ENCODE measurements at regions not wholly inside any gene's neighbourhood (a gene's known extent, or its start where the extent isn't known, plus 50 kb on each side); places are given as distances from the start of the nearest gene placed in this dataset.
"Not testable (repeated sequence)": the region's sequence is repeated elsewhere in the genome, so short reads cannot be mapped to it uniquely, and the experiment has no call there.

DNA sequence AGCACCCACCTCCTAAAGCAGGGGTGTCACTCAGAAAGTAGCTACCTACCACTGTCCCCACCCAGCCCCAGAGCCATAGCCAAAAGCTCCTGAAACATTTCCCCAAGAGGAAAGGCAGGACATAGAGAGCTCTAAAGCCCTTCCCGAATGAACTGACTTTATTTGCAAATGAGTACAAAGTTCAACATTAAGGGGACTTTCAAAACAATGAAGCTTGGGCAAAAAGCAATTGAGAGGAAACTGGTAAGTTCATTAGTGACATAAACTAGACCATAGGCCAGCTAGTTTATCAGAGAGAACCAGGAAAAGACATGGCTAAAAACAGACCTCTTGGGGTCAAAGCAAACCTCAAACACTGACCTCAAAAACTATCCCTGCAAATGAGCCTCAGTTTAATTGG lies 72.7 kb downstream of the IGLL5 start:
- intact Hi-C loops (cut with micrococcal nuclease): no loop called here
- peaks cover 0 to 2% (median 0%) of the 10 kb centered on the region in 4 donors for H3K4me1 Mint-ChIP-seq
- H3K36me3 Mint-ChIP-seq: peaks cover 0 to 6% of the 10 kb centered on the region in 2 donors
- H3K9me3 Mint-ChIP-seq: peaks cover 0 to 15% (median 7%) of the 10 kb centered on the region in 8 donors
- peaks cover 14 to 17% of the 10 kb centered on the region in 2 donors for H3K27me3 Mint-ChIP-seq
- H3K4me1 ChIP-seq (ENCODE audit: insufficient read depth, low read length): no peaks in the 10 kb centered on the region
- no peak overlapping the region for H3K4me3 Mint-ChIP-seq
- ChIA-PET CTCF (ENCODE audit: partially characterized antibody) (interaction anchor here (0.7 to 9.6 kb wide), 18 partner anchors 9 to 426 kb away, joined by 3 to 185 read pairs (median 5); no protein-coding TSS in a partner anchor), POLR2A (ENCODE audit: partially characterized antibody) (no interaction called here)
- H3K27ac ChIP-seq (ENCODE audit: low read depth, low read length): no peak overlapping the region
- no peaks in the 10 kb centered on the region for H3K27me3 ChIP-seq (ENCODE audit: insufficient read depth, low read length)
- H3K9me3 ChIP-seq (ENCODE audit: control insufficient read depth in 1 of 2, low read length in 2 of 2): no peaks in the 10 kb centered on the region
- no peak overlapping the region for H3K27ac Mint-ChIP-seq
- DNase-seq: no peak
- no peak overlapping the region for H3K4me3 ChIP-seq (ENCODE audit: low read length in 2 of 2)
- no peaks in the 10 kb centered on the region for H3K36me3 ChIP-seq (ENCODE audit: insufficient read depth, low read length)

GRCh38 chr22:22961574-22961973 lies 74.0 kb downstream of the IGLL5 start:
- H3K4me3 ChIP-seq (ENCODE audit: low read length in 2 of 2): no peak overlapping the region
- H3K4me3 Mint-ChIP-seq: no peak overlapping the region
- peaks cover 0 to 15% (median 7%) of the 10 kb centered on the region in 8 donors for H3K9me3 Mint-ChIP-seq
- peaks cover 11 to 17% of the 10 kb centered on the region in 2 donors for H3K27me3 Mint-ChIP-seq
- CTCF ChIA-PET (ENCODE audit: partially characterized antibody): interaction anchor here (3.9 to 9.6 kb wide), 2 partner anchors 158 to 169 kb away, joined by 42 to 185 read pairs; no protein-coding TSS in a partner anchor
- H3K4me1 ChIP-seq (ENCODE audit: insufficient read depth, low read length): no peaks in the 10 kb centered on the region
- H3K27ac Mint-ChIP-seq: no peak overlapping the region
- no peaks in the 10 kb centered on the region for H3K9me3 ChIP-seq (ENCODE audit: control insufficient read depth in 1 of 2, low read length in 2 of 2)
- H3K27ac ChIP-seq (ENCODE audit: low read depth, low read length): no peak overlapping the region
- DNase-seq: no peak
- intact Hi-C loops (cut with micrococcal nuclease): no loop called here
- no peaks in the 10 kb centered on the region for H3K36me3 ChIP-seq (ENCODE audit: insufficient read depth, low read length)
- no peaks in the 10 kb centered on the region for H3K4me1 Mint-ChIP-seq
- H3K36me3 Mint-ChIP-seq: peaks cover 0 to 6% of the 10 kb centered on the region in 2 donors
- POLR2A ChIA-PET (ENCODE audit: partially characterized antibody): no interaction called here
- no peaks in the 10 kb centered on the region for H3K27me3 ChIP-seq (ENCODE audit: insufficient read depth, low read length)

DNA sequence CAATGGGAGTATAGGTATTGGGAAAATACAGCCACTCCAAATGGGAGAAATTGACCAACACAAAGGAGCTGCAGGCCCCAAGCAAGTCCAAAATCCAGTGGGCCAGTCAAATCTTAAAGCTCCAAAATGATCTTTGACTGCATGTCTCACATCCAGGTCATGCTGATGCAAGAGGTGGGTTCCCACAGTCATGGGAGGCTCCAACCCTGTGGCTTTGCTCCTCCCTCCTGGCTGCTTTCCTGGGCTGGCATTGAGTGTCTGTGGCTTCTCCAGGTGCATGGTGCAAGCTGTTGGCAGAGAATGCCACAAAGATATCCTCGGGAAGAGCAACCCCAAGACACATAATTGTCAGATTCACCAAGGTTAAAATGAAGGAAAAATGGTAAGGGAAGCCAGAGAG lies 80.8 kb downstream of the IGLL5 start:
- CTCF ChIA-PET (ENCODE audit: partially characterized antibody): interaction anchor here (1.5 kb wide), 1 partner anchor 8 kb away, joined by 6 read pairs; no protein-coding TSS in a partner anchor
- intact Hi-C loops (cut with micrococcal nuclease): no loop called here
- H3K27me3 Mint-ChIP-seq: peaks cover 47 to 50% of the 10 kb centered on the region in 2 donors

DNA sequence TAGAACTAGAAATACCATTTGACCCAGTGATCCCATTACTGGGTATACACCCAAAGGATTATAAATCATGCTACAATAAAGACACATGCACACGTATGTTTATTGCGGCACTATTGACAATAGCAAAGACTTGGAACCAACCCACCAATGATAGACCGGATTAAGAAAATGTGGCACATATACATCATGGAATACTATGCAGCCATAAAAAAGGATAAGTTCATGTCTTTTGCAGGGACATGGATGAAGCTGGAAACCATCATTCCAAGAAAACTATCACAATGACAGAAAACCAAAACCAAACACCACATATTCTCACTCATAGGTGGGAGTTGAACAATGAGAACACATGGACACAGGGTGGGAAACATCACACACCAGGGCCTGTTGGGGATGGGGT lies 85.0 kb downstream of the IGLL5 start:
- H3K27me3 ChIP-seq (ENCODE audit: insufficient read depth, low read length); H3K27ac Mint-ChIP-seq; H3K27ac ChIP-seq (ENCODE audit: low read depth, low read length); H3K4me3 Mint-ChIP-seq; H3K9me3 Mint-ChIP-seq; H3K9me3 ChIP-seq (ENCODE audit: control insufficient read depth in 1 of 2, low read length in 2 of 2); POLR2A ChIA-PET (ENCODE audit: partially characterized antibody); H3K4me1 Mint-ChIP-seq; H3K4me3 ChIP-seq (ENCODE audit: low read length in 2 of 2); H3K4me1 ChIP-seq (ENCODE audit: insufficient read depth, low read length); H3K36me3 ChIP-seq (ENCODE audit: insufficient read depth, low read length); DNase-seq; H3K36me3 Mint-ChIP-seq: not testable (repeated sequence)
- intact Hi-C loops (cut with micrococcal nuclease): loop anchor here (5.0 kb wide), 1 partner anchor 405 kb away; no protein-coding TSS in a partner anchor
- peaks cover 30 to 39% of the 10 kb centered on the region in 2 donors for H3K27me3 Mint-ChIP-seq
- CTCF ChIA-PET (ENCODE audit: partially characterized antibody): interaction anchor here (3.3 kb wide), 1 partner anchor 14 kb away, joined by 27 read pairs; no protein-coding TSS in a partner anchor

More for the DNA sequence above, 80.8 kb downstream of the IGLL5 start:
- Mint-ChIP-seq H3K4me3 (no peak overlapping the region), H3K9me3 (peaks cover 0 to 8% (median under 1%) of the 10 kb centered on the region in 8 donors), H3K4me1 (no peaks in the 10 kb centered on the region), H3K27ac (no peak overlapping the region), H3K36me3 (no peaks in the 10 kb centered on the region)
- H3K4me3 ChIP-seq (ENCODE audit: low read length in 2 of 2): no peak overlapping the region
- H3K27ac ChIP-seq (ENCODE audit: low read depth, low read length): no peak overlapping the region
- DNase-seq: no peak
- H3K36me3 ChIP-seq (ENCODE audit: insufficient read depth, low read length): no peaks in the 10 kb centered on the region
- POLR2A ChIA-PET (ENCODE audit: partially characterized antibody): no interaction called here
- no peaks in the 10 kb centered on the region for H3K9me3 ChIP-seq (ENCODE audit: control insufficient read depth in 1 of 2, low read length in 2 of 2)
- no peaks in the 10 kb centered on the region for H3K27me3 ChIP-seq (ENCODE audit: insufficient read depth, low read length)
- H3K4me1 ChIP-seq (ENCODE audit: insufficient read depth, low read length): no peaks in the 10 kb centered on the region

DNA sequence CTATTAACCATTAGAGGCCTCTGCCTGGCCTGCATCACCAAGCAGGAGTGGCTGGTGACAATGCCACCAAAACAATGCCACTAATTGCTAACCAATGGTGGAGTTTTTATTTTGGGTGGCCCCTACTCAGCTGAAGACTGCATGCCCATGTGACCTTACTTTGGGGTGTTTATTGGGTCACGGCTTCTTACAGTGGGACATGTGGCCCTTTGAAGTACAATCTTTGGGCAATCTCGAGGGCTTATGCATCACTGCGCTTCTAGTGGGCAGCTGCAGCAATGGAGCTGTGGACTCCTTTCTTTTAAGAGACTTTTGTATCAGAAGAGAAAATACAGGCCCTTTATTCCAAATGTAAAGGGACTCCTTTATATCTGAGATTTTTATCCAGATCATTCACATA lies 85.7 kb downstream of the IGLL5 start:
- Mint-ChIP-seq H3K27me3 (peaks cover 27 to 38% of the 10 kb centered on the region in 2 donors), H3K36me3 (no peaks in the 10 kb centered on the region), H3K4me3 (no peak overlapping the region), H3K9me3 (peaks cover 0 to 9% (median 0%) of the 10 kb centered on the region in 8 donors), H3K27ac (no peak overlapping the region), H3K4me1 (no peaks in the 10 kb centered on the region)
- POLR2A ChIA-PET (ENCODE audit: partially characterized antibody): no interaction called here
- no peak overlapping the region for H3K27ac ChIP-seq (ENCODE audit: low read depth, low read length)
- CTCF ChIA-PET (ENCODE audit: partially characterized antibody): interaction anchor here (3.3 kb wide), 1 partner anchor 15 kb away, joined by 27 read pairs; no protein-coding TSS in a partner anchor
- no peak overlapping the region for H3K4me3 ChIP-seq (ENCODE audit: low read length in 2 of 2)
- intact Hi-C loops (cut with micrococcal nuclease): loop anchor here (5.0 kb wide), 1 partner anchor 404 kb away; no protein-coding TSS in a partner anchor
- no peaks in the 10 kb centered on the region for H3K36me3 ChIP-seq (ENCODE audit: insufficient read depth, low read length)
- no peaks in the 10 kb centered on the region for H3K9me3 ChIP-seq (ENCODE audit: control insufficient read depth in 1 of 2, low read length in 2 of 2)
- no peaks in the 10 kb centered on the region for H3K27me3 ChIP-seq (ENCODE audit: insufficient read depth, low read length)
- no peak for DNase-seq
- no peaks in the 10 kb centered on the region for H3K4me1 ChIP-seq (ENCODE audit: insufficient read depth, low read length)

DNA sequence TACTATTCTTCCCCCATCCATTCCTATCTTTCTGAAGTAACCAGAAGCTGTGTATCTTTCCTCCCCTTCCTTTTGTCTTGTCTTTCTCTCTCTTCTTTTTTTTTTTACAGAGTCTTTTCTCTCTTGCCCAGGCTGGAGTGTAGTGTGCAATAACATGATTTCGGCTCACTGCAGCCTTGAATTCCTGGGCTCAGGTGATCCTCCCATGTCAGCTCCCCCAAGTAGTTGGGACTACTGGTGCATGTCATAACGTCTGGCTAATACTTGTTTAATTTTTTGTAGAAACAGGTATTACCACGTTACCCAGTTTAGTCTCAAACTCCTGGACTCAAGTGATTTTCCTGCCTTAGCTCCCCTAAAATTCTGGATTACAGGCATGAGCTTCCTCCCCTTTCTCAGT lies 86.5 kb downstream of the IGLL5 start:
- H3K27me3 Mint-ChIP-seq: peaks cover 24 to 34% of the 10 kb centered on the region in 2 donors

GRCh38 chr22:22974795-22975580 lies 87.4 kb downstream of the IGLL5 start:
- ChIA-PET CTCF (ENCODE audit: partially characterized antibody) (interaction anchor here (1.0 to 3.3 kb wide), 5 partner anchors 17 to 265 kb away, joined by 3 to 27 read pairs (median 3); no protein-coding TSS in a partner anchor), POLR2A (ENCODE audit: partially characterized antibody) (no interaction called here)
- H3K36me3 ChIP-seq (ENCODE audit: insufficient read depth, low read length): no peaks in the 10 kb centered on the region
- H3K27ac Mint-ChIP-seq: no peak overlapping the region
- H3K4me1 Mint-ChIP-seq: no peaks in the 10 kb centered on the region
- DNase-seq: no peak
- no peak overlapping the region for H3K27ac ChIP-seq (ENCODE audit: low read depth, low read length)
- peaks cover 0 to 12% (median 2%) of the 10 kb centered on the region in 8 donors for H3K9me3 Mint-ChIP-seq
- intact Hi-C loops (cut with micrococcal nuclease): loop anchor here (5.0 kb wide), 1 partner anchor 402 kb away; no protein-coding TSS in a partner anchor
- H3K4me3 Mint-ChIP-seq: no peak overlapping the region
- no peaks in the 10 kb centered on the region for H3K4me1 ChIP-seq (ENCODE audit: insufficient read depth, low read length)
- H3K27me3 Mint-ChIP-seq: peaks cover 17 to 26% of the 10 kb centered on the region in 2 donors
- H3K27me3 ChIP-seq (ENCODE audit: insufficient read depth, low read length): no peaks in the 10 kb centered on the region
- no peaks in the 10 kb centered on the region for H3K9me3 ChIP-seq (ENCODE audit: control insufficient read depth in 1 of 2, low read length in 2 of 2)
- H3K36me3 Mint-ChIP-seq: no peaks in the 10 kb centered on the region
- H3K4me3 ChIP-seq (ENCODE audit: low read length in 2 of 2): no peak overlapping the region

More for the DNA sequence above, 86.5 kb downstream of the IGLL5 start:
- no peaks in the 10 kb centered on the region for H3K4me1 ChIP-seq (ENCODE audit: insufficient read depth, low read length)
- no peaks in the 10 kb centered on the region for H3K9me3 ChIP-seq (ENCODE audit: control insufficient read depth in 1 of 2, low read length in 2 of 2)
- H3K4me3 ChIP-seq (ENCODE audit: low read length in 2 of 2): no peak overlapping the region
- H3K4me3 Mint-ChIP-seq: no peak overlapping the region
- no peak for DNase-seq
- no peaks in the 10 kb centered on the region for H3K36me3 ChIP-seq (ENCODE audit: insufficient read depth, low read length)
- ChIA-PET POLR2A (ENCODE audit: partially characterized antibody) (no interaction called here), CTCF (ENCODE audit: partially characterized antibody) (interaction anchor here (1.0 to 3.3 kb wide), 5 partner anchors 16 to 265 kb away, joined by 3 to 27 read pairs (median 3); no protein-coding TSS in a partner anchor)
- H3K9me3 Mint-ChIP-seq: peaks cover 0 to 10% (median 2%) of the 10 kb centered on the region in 8 donors
- intact Hi-C loops (cut with micrococcal nuclease): loop anchor here (5.0 kb wide), 1 partner anchor 403 kb away; no protein-coding TSS in a partner anchor
- H3K27me3 ChIP-seq (ENCODE audit: insufficient read depth, low read length): no peaks in the 10 kb centered on the region
- no peaks in the 10 kb centered on the region for H3K36me3 Mint-ChIP-seq
- H3K4me1 Mint-ChIP-seq: no peaks in the 10 kb centered on the region
- H3K27ac Mint-ChIP-seq: no peak overlapping the region
- no peak overlapping the region for H3K27ac ChIP-seq (ENCODE audit: low read depth, low read length)
